Right ventricle myocardium inferior (tissue), 1 donor: ENCODE measurements at regions not wholly inside any gene's neighbourhood (a gene's known extent, or its start where the extent isn't known, plus 50 kb on each side); places are given as distances from the start of the nearest gene placed in this dataset.
"Not testable (repeated sequence)": the region's sequence is repeated elsewhere in the genome, so short reads cannot be mapped to it uniquely, and the experiment has no call there.

Experiments
- ATAC-seq: fragments of 200-7000 bp; cut with Tn5 transposase; one replicate; pipeline ENCODE4 v1.9.1; 2020; ENCODE audit warnings: mild to moderate bottlenecking, moderate library complexity
- DNase-seq: peaks from one replicate; pipeline ENCODE4 v3.0.0; 2021; ENCODE audit errors: missing footprints
- intact Hi-C: fragments of 100-400 bp; cut with DNase I; formaldehyde crosslinking; loops from one replicate; pipeline ENCODE4 v1.11.0; 2022
- donor health status: DM: no; HTN: yes; CAD: no; lungs with severe emphysema.

DNA sequence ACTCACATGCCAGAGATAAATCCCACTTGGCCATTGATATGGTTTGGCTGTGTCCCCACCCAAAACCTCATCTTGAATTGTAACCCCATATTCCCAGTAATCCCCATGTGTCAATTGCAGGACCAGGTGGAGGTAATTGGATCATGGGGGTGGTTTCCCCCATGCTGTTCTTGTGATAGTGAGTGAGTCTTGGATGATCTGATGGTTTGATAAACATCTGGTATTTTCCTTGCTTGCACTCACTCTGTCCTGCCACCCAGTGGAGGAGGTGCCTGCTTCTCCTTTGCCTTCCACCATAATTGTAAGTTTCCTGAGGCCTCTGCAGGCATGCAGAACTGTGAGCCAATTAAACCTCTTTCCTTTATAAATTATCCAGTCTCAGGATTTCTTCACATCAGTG is 50.4 kb upstream of the B3GAT2 start:
- DNase-seq, ATAC-seq, intact Hi-C loops: not testable (repeated sequence)

DNA sequence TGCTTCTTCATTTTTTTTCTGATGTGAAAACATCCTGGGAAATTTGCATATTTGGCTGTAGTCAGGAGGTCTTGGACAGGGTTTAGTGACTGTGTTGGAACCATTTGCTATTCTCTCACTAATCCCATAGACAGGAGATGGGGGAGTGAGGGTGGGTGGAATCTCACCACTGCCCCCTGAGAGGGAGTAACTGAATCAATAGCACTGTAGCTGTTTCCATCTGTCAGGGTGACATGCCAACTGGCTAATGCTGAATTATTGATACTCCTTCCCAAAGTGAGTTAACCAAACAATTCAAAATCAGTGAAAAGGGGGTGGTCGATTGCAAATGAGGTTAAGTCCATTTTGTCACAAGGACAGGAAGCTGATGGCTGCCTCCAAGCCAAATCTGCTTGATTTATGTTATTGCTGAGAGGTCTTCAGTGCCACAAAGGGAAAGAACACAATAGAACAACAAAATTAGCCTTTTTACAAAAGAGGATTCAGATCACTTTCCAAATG is 55.1 kb upstream of the B3GAT2 start:
- ATAC-seq (no peak), DNase-seq (no peak)
- intact Hi-C loops: loop anchor here (2.0 to 10.0 kb wide), 4 partner anchors 465 to 797 kb away; no protein-coding TSS in a partner anchor

DNA sequence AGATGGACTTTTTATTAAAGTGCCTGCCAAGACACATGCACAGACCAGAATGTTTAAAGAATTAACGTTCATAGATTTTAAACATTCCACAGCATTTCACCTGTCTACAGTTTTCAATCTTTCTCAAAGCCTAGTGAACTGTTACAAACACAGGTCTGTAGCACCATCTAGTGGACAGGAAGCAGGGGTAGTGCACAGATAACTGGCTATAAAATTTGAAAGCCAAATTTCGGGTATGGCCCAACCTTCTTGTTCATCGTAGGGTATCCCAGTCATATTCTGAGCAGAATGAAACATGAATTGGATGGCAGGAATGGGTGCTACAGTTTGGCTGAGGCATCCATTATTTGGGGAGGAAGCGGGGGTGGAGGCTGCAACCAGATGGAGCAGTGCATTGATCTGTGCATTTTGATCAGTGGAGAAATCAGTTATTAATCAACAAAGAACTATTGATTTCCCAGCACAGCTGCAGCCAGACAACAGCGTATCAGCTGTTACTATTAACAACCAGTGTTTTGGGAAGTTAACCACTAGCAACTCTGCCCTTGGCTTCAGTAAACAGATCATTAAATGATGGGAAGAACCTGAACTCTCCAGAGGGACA is 56.1 kb upstream of the B3GAT2 start:
- intact Hi-C loops: loop anchor here (2.0 to 10.0 kb wide), 4 partner anchors 466 to 798 kb away; no protein-coding TSS in a partner anchor
- DNase-seq (no peak), ATAC-seq (no peak)

DNA sequence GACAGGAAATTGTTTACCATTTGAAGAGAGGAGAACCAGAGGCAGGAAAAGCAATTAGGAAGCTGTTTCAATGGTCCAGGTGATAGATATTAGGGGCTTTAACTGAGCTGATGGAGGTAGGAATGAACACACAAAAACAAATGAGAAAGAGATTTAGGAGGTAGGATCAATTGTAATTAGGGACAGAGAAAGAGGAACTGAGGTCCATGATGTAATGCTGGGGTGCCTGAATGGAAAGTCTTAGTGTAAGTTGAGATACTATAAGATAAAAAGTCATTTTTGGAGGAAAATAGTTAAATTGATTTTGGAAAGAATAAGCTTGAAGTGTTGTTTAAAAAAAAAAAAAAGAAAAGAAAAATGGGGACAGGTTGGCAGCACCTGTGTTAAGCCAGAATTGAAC is 58.5 kb upstream of the B3GAT2 start:
- DNase-seq (no peak), ATAC-seq (no peak)

DNA sequence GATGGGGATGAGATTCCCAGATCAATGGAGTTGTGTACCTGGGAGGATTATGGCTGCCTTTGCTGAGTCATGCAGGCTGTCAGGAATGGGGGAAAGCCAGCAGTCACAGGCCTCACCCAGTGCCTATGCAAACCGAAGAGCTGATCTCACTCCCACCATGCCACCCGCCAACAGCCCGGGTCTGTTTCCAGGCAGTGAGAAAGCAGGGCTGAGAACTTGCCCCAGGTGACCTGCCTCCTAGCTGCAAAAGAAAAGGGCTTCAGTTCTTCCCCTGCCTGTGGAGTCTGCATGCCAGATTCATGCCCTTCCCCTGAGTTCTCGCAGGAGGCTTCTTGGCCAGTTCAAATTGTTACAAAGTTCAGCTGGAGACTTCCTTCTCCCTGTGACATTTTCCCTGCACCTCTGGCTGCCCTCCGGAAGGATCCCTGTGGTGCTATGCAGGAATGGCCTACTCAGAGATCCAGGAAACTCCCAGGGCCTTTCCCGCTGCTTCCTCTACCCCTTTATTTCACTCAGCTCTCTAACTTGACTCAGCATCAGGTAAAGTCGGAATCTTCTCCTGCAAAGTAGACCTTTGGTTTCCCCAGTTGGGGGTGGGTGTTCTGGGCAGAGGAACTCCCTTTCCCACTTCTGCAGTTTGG is 71.5 kb upstream of the B3GAT2 start:
- no peak for ATAC-seq
- no peak for DNase-seq
- intact Hi-C loops: no loop called here

More for the DNA sequence above, 58.5 kb upstream of the B3GAT2 start:
- intact Hi-C loops: loop anchor here (10.0 kb wide), 2 partner anchors 641 to 801 kb away; no protein-coding TSS in a partner anchor

DNA sequence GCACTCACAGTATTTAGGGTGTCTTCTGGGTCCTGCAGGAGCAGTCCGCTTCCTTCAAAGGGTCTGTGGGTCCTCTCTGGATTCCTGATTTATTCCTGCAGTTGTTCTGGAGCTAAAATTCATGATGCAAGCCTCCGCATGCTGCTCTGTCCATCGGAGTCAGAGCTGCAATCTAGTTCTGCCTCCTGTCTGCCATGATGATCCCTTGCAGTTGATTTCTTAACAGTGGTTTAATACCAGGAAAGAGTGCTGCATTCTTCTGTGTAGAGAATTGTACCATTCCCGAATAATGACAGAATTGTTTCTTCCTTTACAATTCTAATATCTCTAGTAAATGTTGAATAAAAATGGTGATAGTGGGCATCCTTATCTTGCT is 72.0 kb upstream of the B3GAT2 start:
- DNase-seq: no peak

DNA sequence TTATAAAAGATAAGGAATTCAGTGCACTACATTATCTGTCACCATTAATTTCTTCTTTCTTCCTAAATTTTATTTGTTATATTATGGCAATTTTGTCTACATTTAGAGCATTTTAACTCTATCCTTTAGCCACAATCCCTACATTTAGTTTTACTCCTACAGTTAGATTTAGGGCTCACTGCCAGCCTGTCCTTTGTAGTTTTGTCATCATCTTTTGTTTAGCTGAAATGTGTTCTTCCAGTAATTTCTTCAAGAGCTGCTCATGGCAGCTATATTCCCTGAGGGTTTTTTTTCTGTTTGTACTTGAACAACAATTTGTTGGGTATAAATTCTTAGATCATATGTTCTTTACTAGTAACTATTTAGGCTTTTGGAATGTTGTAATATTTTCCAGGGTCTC is 72.7 kb upstream of the B3GAT2 start:
- intact Hi-C loops: no loop called here
- ATAC-seq: no peak
- DNase-seq: no peak

More for the DNA sequence above, 72.0 kb upstream of the B3GAT2 start:
- ATAC-seq: no peak
- intact Hi-C loops: no loop called here

DNA sequence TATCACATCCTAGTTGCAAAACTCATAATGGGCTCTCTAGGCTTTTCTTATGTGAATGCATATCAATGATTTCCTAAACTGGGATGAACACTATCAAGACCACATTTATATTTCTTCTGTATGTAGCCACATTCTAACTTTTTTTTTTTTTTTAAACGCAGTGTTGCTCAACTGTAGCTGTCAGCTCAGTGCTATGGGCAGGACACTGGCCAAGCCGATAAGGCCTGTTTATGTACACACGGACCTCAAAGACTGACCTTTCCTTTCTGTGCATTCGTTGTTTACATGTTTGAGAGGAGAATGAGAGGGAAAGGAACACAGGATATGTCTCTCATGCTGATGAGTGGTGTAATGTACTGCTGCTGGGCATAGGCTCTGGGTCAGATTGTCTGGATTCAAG is 75.1 kb upstream of the B3GAT2 start:
- ATAC-seq (no peak), DNase-seq (no peak)
- intact Hi-C loops: no loop called here

DNA sequence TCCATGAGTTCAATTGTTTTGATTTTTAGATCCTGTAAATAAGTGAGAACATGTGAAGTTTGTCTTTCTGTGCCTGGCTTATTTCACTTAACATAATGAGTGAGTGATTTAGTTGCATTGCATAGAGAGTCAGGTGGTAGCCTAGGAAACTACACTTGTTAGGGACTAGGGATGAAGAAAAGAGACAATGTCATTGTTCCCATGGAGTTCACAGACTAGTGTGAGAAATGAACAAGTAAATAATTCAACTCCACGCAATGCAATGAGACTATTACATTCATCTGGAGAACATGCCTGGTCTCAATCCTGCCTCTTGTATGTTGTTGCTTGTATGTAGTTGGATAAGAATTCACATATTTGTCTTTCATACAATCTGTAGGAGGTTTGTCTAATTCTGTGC is 76.3 kb upstream of the B3GAT2 start:
- DNase-seq (no peak), ATAC-seq (no peak)
- intact Hi-C loops: no loop called here

DNA sequence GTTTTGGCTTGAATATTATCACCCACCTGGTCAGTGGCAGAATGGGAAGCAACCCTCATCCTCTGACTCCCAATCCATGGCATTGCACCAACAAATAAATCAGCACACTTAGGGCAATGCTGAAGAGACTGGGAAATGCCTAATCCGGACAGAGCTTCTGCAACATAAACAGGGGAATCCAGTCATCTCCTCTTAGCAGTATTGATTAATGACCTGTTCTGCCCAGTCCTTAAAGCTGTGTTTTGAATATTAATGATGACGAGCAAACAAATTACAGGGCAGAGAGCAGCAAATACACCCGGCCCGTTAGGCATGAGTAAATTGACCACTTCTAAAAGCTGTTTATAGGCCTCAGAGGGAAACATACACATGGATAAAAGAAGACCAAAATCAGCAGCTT is 77.0 kb upstream of the B3GAT2 start:
- DNase-seq (no peak), ATAC-seq (no peak)
- intact Hi-C loops: no loop called here

DNA sequence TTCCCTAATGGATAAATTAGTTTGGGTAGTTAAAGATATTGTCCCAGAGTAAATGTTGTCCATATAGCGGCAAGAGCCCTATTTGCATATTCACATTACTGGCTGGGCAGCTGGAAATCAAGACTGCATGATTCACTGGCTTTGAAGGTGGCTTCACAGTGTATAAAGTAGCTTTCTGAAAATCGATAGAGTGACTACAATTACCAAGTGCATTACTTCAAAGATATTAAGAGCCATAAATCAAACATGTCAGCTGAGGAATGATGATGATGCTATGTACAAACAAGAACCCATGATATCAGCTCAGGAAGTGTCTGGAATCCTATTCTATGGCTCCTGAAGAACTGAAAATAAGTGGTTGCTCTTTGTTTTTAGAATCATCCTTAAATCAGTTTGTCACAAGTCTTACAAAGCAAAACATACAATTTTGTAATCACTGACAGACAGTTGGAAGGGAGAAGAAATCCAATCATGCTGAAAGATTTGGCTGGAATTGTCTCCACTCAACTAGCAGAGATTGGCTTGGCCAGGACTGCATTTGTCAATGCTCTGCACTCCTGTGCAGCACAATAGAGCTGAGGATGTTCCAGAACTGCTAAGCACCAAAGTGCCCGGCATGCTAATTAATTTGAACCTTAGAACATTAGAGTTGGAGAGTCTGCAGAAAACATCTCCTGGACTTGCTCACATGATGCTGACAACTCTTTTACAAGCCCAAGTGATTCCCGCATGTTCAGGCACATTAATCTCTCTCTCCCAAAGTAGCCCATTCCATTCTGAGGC is 77.9 kb upstream of the B3GAT2 start:
- ATAC-seq (no peak), DNase-seq (no peak)
- intact Hi-C loops: no loop called here

DNA sequence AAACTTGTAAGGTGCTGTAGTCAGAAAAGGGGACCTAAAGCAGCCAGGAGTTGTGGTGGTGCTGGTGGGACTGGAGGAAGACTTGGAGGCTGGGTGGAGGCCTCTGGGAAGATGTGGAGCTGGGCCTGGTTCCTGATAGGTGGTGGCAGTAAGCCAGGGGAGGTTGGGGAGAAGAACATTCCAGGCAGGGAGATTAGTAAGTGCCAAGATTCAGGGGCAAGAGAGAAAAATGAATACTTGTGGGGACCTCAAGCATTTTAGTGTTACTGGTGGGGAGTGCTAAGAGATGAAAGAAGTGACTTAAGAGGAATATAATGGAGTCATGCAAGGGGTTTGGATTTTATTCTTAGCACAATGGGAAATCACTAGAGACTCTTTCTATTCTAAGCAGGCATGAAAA is 79.0 kb upstream of the B3GAT2 start:
- intact Hi-C loops: no loop called here
- DNase-seq (no peak), ATAC-seq (no peak)

DNA sequence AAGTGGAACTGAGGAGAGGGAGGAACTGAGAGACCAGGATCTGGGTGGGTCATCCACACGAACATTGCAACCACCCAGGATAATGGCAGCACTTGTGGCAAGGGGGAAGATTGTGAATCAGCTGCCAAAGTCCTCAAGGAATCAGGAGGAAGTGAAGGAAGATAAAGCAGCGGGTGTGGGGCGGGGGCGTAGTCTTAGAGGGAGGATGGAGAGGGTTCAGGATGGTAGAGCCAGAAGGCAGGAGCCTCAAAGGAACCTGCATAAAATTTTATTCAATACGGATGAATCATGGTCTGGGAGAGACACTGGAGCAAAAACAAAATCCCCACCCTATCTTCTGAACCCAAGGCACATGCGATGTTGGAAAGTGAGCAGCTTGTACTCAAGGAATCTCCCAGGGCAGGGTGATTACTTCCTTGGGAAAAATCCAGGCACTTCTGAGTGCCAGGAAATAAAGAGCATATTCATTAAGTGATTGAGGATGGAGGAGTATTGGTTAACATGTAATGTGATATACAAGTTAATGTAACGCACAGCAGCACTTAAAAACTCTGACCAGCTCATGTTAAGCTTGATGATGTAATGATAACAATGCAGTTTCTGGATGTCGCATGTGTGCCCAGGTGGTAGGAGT is 82.0 kb upstream of the B3GAT2 start:
- intact Hi-C loops: no loop called here
- DNase-seq (no peak), ATAC-seq (peak; percentile 28)

DNA sequence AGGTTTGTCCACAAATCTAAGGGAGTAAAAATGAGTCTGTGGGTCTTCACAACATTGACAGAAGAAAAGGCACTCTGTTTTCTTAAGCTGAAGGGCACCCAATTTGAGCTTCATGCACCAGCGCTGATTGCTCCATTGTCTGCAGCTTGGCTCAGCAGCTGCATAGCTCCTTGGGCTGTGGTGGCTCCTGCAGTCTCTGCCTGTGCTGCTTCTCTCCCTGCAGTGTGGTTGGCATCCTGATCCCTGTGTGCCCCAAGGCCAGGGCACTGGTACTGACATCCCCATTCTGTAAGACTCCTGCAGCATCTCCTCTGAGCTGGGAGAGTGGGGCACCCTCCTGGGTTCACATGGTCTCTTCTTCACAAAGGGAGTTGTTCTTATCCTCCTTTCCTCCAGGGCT is 83.2 kb upstream of the B3GAT2 start:
- DNase-seq (no peak), ATAC-seq (no peak)
- intact Hi-C loops: no loop called here

DNA sequence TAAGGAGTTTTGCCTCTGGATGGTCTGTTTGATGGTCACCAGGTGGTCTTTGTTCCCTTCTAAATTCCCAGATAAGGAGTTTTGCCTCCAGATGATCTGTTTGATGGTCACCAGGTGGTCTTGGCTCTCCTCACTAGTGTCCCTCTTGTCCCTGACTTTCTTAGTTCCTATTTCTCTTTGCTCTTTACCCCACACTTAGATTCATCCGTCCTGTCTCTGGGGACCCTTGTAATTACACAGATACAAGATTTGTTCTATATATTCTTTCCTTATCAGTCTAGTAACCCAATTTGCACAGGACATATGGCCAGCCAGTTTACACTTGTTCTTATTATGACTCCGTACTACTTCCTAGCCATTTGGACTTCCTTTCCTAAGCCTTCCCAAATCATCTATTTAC is 84.0 kb upstream of the B3GAT2 start:
- ATAC-seq (no peak), DNase-seq (no peak)
- intact Hi-C loops: no loop called here

DNA sequence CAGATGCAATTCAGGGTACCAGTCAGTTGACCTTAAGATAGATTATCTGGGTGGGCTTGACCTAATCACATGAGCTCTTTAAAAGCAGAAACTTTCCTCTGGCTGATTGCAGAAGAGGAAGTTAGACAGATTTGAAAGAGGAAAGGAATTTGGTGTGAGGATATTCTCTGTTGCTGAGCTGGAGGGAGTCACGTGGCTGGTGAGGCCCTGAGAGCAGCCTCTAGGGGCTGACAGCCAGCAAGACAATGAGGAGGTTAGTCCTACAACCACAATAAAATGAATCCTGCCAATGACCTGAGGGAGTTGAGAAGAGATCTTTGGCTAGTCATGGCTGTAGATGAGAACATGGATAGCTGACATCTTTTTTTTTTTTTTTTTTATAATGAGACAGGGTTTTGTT is 87.0 kb upstream of the B3GAT2 start:
- DNase-seq (no peak), ATAC-seq (no peak)
- intact Hi-C loops: no loop called here

DNA sequence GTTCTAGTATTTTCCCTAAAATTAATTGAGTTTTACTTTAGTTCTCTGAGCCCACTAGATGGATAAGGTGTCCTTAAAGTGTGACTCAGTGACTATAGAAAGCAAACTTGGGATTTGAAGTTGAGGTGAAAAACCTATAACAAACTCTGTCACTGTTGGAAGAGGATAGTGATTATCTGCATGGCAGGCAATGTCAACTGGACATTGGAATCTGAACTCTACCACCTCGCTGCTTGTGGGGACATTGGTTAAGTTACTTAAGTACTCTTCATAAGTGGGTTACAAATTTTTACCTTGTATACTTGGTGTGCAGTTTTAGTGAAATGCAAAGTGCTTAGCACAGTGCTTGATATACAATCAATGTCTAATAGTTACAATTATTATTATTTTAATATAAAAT is 87.9 kb upstream of the B3GAT2 start:
- no peak for DNase-seq
- no peak for ATAC-seq
- intact Hi-C loops: no loop called here

DNA sequence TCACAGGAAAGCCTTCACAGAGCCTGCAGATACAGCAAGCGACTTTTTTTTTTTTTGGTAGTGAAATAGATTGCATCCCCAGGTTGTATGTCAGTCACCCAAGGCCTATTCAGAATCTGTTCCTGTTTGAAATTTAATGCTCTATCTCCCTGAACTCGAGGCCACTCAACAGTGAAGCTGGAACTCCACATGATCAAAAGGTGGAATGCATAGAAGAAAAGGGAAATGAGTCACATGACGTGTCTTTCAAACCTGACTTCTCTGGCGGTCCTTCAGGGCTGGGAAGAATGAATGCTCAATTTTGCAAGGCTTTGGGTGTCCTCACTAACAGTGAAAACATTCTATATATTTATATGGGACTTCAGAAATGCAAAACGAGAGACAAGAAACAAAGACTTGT is 88.4 kb upstream of the B3GAT2 start:
- intact Hi-C loops: no loop called here
- DNase-seq (no peak), ATAC-seq (no peak)

DNA sequence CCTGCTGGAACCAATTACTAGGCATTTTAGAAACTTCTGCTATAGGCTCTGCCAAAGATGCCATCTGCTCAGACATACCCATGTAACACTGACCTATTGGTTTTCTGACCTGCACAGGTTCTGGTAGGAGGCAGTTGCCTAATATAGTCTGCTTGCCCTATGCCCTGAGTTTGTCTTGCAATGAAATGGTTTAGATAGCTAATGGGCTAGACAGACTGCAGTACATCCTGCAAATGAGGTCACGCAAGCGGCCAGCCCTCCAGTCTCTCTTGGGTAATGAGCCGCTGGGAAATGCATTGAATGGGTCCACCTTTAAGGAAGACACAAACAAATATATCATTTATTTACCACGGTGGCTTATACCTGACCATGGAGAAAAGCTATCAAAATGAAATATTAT is 90.6 kb upstream of the B3GAT2 start:
- peak; percentile 8 for ATAC-seq
- intact Hi-C loops: no loop called here
- DNase-seq: no peak
